K562 (cell line): ENCODE measurements at regions not wholly inside any gene's neighbourhood (a gene's known extent, or its start where the extent isn't known, plus 50 kb on each side); places are given as distances from the start of the nearest gene placed in this dataset.

ENCODE experiments used
- ATAC-seq: fragments of 200-7000 bp; cut with Tn5 transposase; 3 replicates; pipeline ENCODE4 v1.9.1; 2020; ENCODE audit warnings: moderate library complexity
- BruUV-seq: library from RNA; stranded (reverse); fragments of 400-500 nt; replicated peaks from 2 replicates; lab custom pipeline; 2021; lab: Mats Ljungman, UMichigan
- CTCF ChIA-PET: fragments of 300-600 bp; formaldehyde crosslinking; extraction: SDS; loops from one replicate; lab custom pipeline; 2021; ENCODE audit warnings: low intra/inter-chr PET ratio; lab: Yijun Ruan, JAX
- POLR2A ChIA-PET: fragments of 300-600, 350-650 bp; sonication (Branson Sonifier 250); formaldehyde crosslinking; extraction: SDS; loops from one replicate; lab custom pipeline; 2021; ENCODE audit warnings: antibody characterized with exemption, inconsistent platforms; lab: Yijun Ruan, JAX
- DNase-seq, 4 experiments: peaks; one replicate each; pipeline versions ENCODE4 v3.0.0 to v3.0.0-alpha.2; 2011 to 2018; ENCODE audit warnings: low spot score in 3 of 4, mixed read lengths in 3 of 4; ENCODE audit errors: extremely low read depth in 1 of 4
- FAIRE-seq: peaks from 2 replicates; lab custom pipeline; 2011; peaks lifted over from hg19 to GRCh38; lab: Jason Lieb, UNC
- H2AFZ ChIP-seq: 2 replicates; pipeline ENCODE4 v1.6.0; 2011; ENCODE audit warnings: low read depth, low read length, control low read depth, inconsistent platforms
- H3K27ac ChIP-seq: fragments of 200-600 bp; 3 replicates; pipeline ENCODE4 v1.8.0; 2011; ENCODE audit warnings: low read depth, mild to moderate bottlenecking, control low read depth, inconsistent platforms, low read length, moderate library complexity, mixed read lengths; ENCODE audit errors: extremely low read depth
- H3K27me3 ChIP-seq, 2 experiments: fragments of 300-600 bp in 1 of 2; 2 replicates in 1 of 2; 3 replicates in 1 of 2; pipeline versions ENCODE4 v1.6.0 to v1.8.0; 2011; ENCODE audit warnings: inconsistent platforms in 2 of 2, low read length in 2 of 2, mild to moderate bottlenecking in 1 of 2, mixed read lengths in 1 of 2, moderate library complexity in 1 of 2; ENCODE audit not compliant: control insufficient read depth in 2 of 2, insufficient read depth in 2 of 2
- H3K36me3 ChIP-seq: fragments of 300-600 bp; 3 replicates; pipeline ENCODE4 v1.8.0; 2011; ENCODE audit warnings: mild to moderate bottlenecking, low read length, inconsistent platforms; ENCODE audit not compliant: control insufficient read depth, insufficient read depth
- H3K4me1 ChIP-seq, 2 experiments: fragments of 200-600 bp in 1 of 2; replicated peaks in 1 of 2; 2 replicates in 1 of 2; 3 replicates in 1 of 2; pipeline versions ENCODE4 v1.5.1 to v1.8.0; 2011; ENCODE audit warnings: inconsistent platforms in 2 of 2, low read length in 2 of 2, mild to moderate bottlenecking in 1 of 2, mixed read lengths in 1 of 2, moderate library complexity in 1 of 2; ENCODE audit not compliant: control insufficient read depth in 2 of 2, insufficient read depth in 2 of 2
- H3K4me2 ChIP-seq: 2 replicates; pipeline ENCODE4 v1.6.1; 2011; ENCODE audit warnings: low read length, control low read depth, inconsistent platforms, mixed read lengths; ENCODE audit not compliant: insufficient read depth
- H3K4me3 ChIP-seq: fragments of 200-600 bp; sonication (generic), shearing (Covaris generic); 2 replicates; pipeline ENCODE4 v1.5.1; 2016; ENCODE audit warnings: control low read depth, inconsistent platforms
- H3K79me2 ChIP-seq: fragments of 200-600 bp; 3 replicates; pipeline ENCODE4 v1.8.0; 2011; ENCODE audit warnings: low read length, inconsistent platforms; ENCODE audit not compliant: control insufficient read depth, insufficient read depth
- H3K9ac ChIP-seq, 2 experiments: 2 replicates each; pipeline versions ENCODE4 v1.6.0 to v1.6.1; 2011; ENCODE audit warnings: low read depth in 2 of 2, low read length in 2 of 2, control low read depth in 1 of 2, inconsistent platforms in 1 of 2, mild to moderate bottlenecking in 1 of 2, mixed read lengths in 1 of 2; ENCODE audit not compliant: insufficient read depth in 1 of 2
- H3K9me1 ChIP-seq: one replicate; pipeline ENCODE4 v1.6.0; 2011; ENCODE audit warnings: inconsistent platforms, mild to moderate bottlenecking, low read length, moderate library complexity; ENCODE audit not compliant: control insufficient read depth, insufficient read depth
- H3K9me3 ChIP-seq: replicated peaks from 2 replicates; pipeline ENCODE4 v1.5.1; 2011; ENCODE audit warnings: low read depth, low read length, inconsistent platforms; ENCODE audit not compliant: control insufficient read depth, insufficient read depth
- H4K20me1 ChIP-seq: replicated peaks from 2 replicates; pipeline ENCODE4 v1.6.1; 2011; ENCODE audit warnings: low read length, inconsistent platforms, mixed read lengths; ENCODE audit not compliant: control insufficient read depth, insufficient read depth
- FOSL1 ChIP-seq: fragments of 200-800 bp; sonication (Bioruptor generic); conservative IDR thresholded peaks from 2 replicates; pipeline ENCODE4 v1.6.1; 2016; ENCODE audit warnings: missing genetic modification characterization, missing compliant biosample characterization
- GMEB1 ChIP-seq: fragments of 250-450 bp; sonication (Bioruptor Pico); IDR thresholded peaks from 2 replicates; pipeline ENCODE4 v1.4.0; 2020; ENCODE audit warnings: mild to moderate bottlenecking
- HDAC6 ChIP-seq: IDR thresholded peaks from 2 replicates; pipeline ENCODE4 v1.6.1; 2012; ENCODE audit warnings: low read depth, mild to moderate bottlenecking, control low read depth, inconsistent platforms, low read length, moderate library complexity
- KLF1 ChIP-seq: fragments of 450-650 bp; IDR thresholded peaks from 2 replicates; pipeline ENCODE4 v1.6.1; 2016; ENCODE audit warnings: missing genetic modification characterization, missing compliant biosample characterization
- MLX ChIP-seq, 2 experiments: fragments of 450-650 bp in 1 of 2; sonication (generic) in 1 of 2; formaldehyde crosslinking; conservative IDR thresholded peaks; 2 replicates each; pipeline versions ENCODE4 v1.4.0 to v1.8.1; 2020 to 2022; ENCODE audit warnings: mild to moderate bottlenecking in 1 of 2, missing genetic modification reagents in 1 of 2
- NCOA4 ChIP-seq: fragments of 450-650 bp; IDR thresholded peaks from 2 replicates; pipeline ENCODE4 v1.6.1; 2018; ENCODE audit warnings: mild to moderate bottlenecking; ENCODE audit not compliant: partially characterized antibody
- PATZ1 ChIP-seq: fragments of 250-450 bp; sonication (Bioruptor Pico); IDR thresholded peaks from 2 replicates; pipeline ENCODE4 v1.5.0; 2020; ENCODE audit warnings: mild to moderate bottlenecking, borderline replicate concordance
- SFPQ ChIP-seq: fragments of 200-400 bp; formaldehyde crosslinking; IDR thresholded peaks from 2 replicates; pipeline ENCODE4 v1.6.1; 2017; ENCODE audit warnings: mild to moderate bottlenecking, low read depth, low read length, moderate library complexity
- SIN3A ChIP-seq, 2 experiments: fragments of 150-350 bp in 1 of 2; IDR thresholded peaks; 2 replicates each; pipeline ENCODE4 v1.6.1; 2011 to 2016; ENCODE audit warnings: borderline replicate concordance in 2 of 2, low read depth in 2 of 2, low read length in 2 of 2, mild to moderate bottlenecking in 2 of 2, moderate library complexity in 2 of 2; ENCODE audit not compliant: control insufficient read depth in 1 of 2
- SLC30A9 ChIP-seq: fragments of 250-450 bp; sonication (Bioruptor Pico); IDR thresholded peaks from 2 replicates; pipeline ENCODE4 v1.8.0; 2022; ENCODE audit warnings: mild to moderate bottlenecking, moderate library complexity
- ZKSCAN3 ChIP-seq: fragments of 250-450 bp; sonication (Bioruptor Pico); IDR thresholded peaks from 2 replicates; pipeline ENCODE4 v1.4.0; 2020
- ZNF668 ChIP-seq: fragments of 250-450 bp; sonication (Bioruptor Pico); IDR thresholded peaks from 2 replicates; pipeline ENCODE4 v1.8.0; 2022; ENCODE audit warnings: mild to moderate bottlenecking, inconsistent platforms
- ZNF76 ChIP-seq: fragments of 250-450 bp; sonication (Bioruptor Pico); IDR thresholded peaks from 2 replicates; pipeline ENCODE4 v1.4.0; 2020; ENCODE audit warnings: mild to moderate bottlenecking, moderate library complexity, borderline replicate concordance
- ZZZ3 ChIP-seq: fragments of 450-650 bp; IDR thresholded peaks from 2 replicates; pipeline ENCODE4 v1.6.1; 2016; ENCODE audit warnings: antibody characterized with exemption, mild to moderate bottlenecking, moderate library complexity
- WGBS: fragments of 100-300 bp; shearing (Covaris generic); methylation state at CpG from one replicate; pipeline ENCODE4 v1.1.6; 2016; ENCODE audit warnings: low coverage, mixed read lengths; ENCODE audit not compliant: insufficient coverage; ENCODE audit errors: missing lambda C conversion rate; 5-methylcytosine and 5-hydroxymethylcytosine counted together
- in situ Hi-C: fragments of 300-500 bp; cut with MboI; formaldehyde crosslinking; loops from 4 replicates; pipeline ENCODE4 v1.15.0; 2018; ENCODE audit warnings: inconsistent platforms, mixed read lengths
- intact Hi-C: fragments of 100-400 bp; cut with micrococcal nuclease; formaldehyde crosslinking; loops from 2 replicates; pipeline ENCODE4 v1.14.2; 2022

- no peaks in the 10 kb centered on the region for H4K20me1 ChIP-seq
- CTCF ChIA-PET: no interaction called here
- no peaks in the 10 kb centered on the region for H3K4me1 ChIP-seq
- H3K36me3 ChIP-seq: no peaks in the 10 kb centered on the region
- no peak overlapping the region for H3K4me3 ChIP-seq
- H3K9me1 ChIP-seq: no peaks in the 10 kb centered on the region
- H3K27ac ChIP-seq: no peak overlapping the region
- TF ChIP-seq HDAC6 (no peak), GMEB1 (CRISPR knock-in tag) (no peak), KLF1 (no peak), ZZZ3 (no peak), NCOA4 (no peak), ZNF76 (CRISPR knock-in tag) (no peak), ZNF668 (CRISPR knock-in tag) (no peak), MLX (CRISPR knock-in tag; conservative IDR thresholded peaks at IDR 0.05) (no peak), SLC30A9 (no peak), SIN3A (IDR thresholded peaks at IDR 0.05; ENCODE audit: borderline replicate concordance in 2 of 2, control insufficient read depth in 1 of 2, low read depth in 2 of 2, low read length in 2 of 2) (no peak), FOSL1 (tag) (no peak), PATZ1 (CRISPR knock-in tag) (no peak), SFPQ (no peak), ZKSCAN3 (CRISPR knock-in tag) (no peak)
- no peak overlapping the region for H3K4me2 ChIP-seq
- WGBS: 0% methylated on average over 1 of the region's 1 CpG
- in situ Hi-C loops (no loop called here), intact Hi-C loops (no loop called here)
- no TSS peak for BruUV-seq
- POLR2A ChIA-PET: no interaction called here
- H3K9me3 ChIP-seq: no peaks in the 10 kb centered on the region
- no peak overlapping the region for H2AFZ ChIP-seq
- no peaks in the 10 kb centered on the region for H3K79me2 ChIP-seq
- H3K9ac ChIP-seq: no peak overlapping the region
- no peaks in the 10 kb centered on the region for H3K27me3 ChIP-seq
- FAIRE-seq: no peak
- no peak for DNase-seq
- ATAC-seq: no peak
Observed at GRCh38 chr4:62162606-62163005, 962.5 kb downstream of the ADGRL3 start.
